Trophoblast cell (in vitro differentiated cells and primary cell): ENCODE measurements at regions not wholly inside any gene's neighbourhood (a gene's known extent, or its start where the extent isn't known, plus 50 kb on each side); places are given as distances from the start of the nearest gene placed in this dataset.

Experiments
- DNase-seq, 2 donors: peaks; one replicate each; pipeline ENCODE4 v3.0.0-alpha.2; 2016
- H2AFZ ChIP-seq: 2 replicates; pipeline ENCODE4 v1.6.1; 2013; ENCODE audit warnings: low read length, moderate library complexity, mild to moderate bottlenecking; ENCODE audit not compliant: insufficient read depth, poor library complexity
- H2AK5ac ChIP-seq: 2 replicates; pipeline ENCODE4 v1.6.1; 2013; ENCODE audit warnings: mild to moderate bottlenecking, low read length
- H2BK120ac ChIP-seq: 2 replicates; pipeline ENCODE4 v1.6.1; 2013; ENCODE audit warnings: low read length, mild to moderate bottlenecking, moderate library complexity; ENCODE audit not compliant: insufficient read depth, poor library complexity
- H2BK12ac ChIP-seq: 2 replicates; pipeline ENCODE4 v1.6.1; 2013; ENCODE audit warnings: mild to moderate bottlenecking, low read length, moderate library complexity
- H2BK5ac ChIP-seq: 2 replicates; pipeline ENCODE4 v1.6.1; 2013; ENCODE audit warnings: low read length, low read depth, moderate library complexity, mild to moderate bottlenecking; ENCODE audit not compliant: poor library complexity
- H3K14ac ChIP-seq: 2 replicates; pipeline ENCODE4 v1.6.1; 2013; ENCODE audit warnings: mild to moderate bottlenecking, low read length
- H3K18ac ChIP-seq: 2 replicates; pipeline ENCODE4 v1.6.1; 2013; ENCODE audit warnings: mild to moderate bottlenecking, low read length
- H3K23ac ChIP-seq: 2 replicates; pipeline ENCODE4 v1.6.1; 2013; ENCODE audit warnings: low read length
- H3K27ac ChIP-seq: 2 replicates; pipeline ENCODE4 v1.5.1; 2013; ENCODE audit warnings: low read depth, mild to moderate bottlenecking, inconsistent platforms, low read length, moderate library complexity
- H3K27me3 ChIP-seq: 2 replicates; pipeline ENCODE4 v1.6.1; 2013; ENCODE audit warnings: inconsistent platforms, mild to moderate bottlenecking, low read length, moderate library complexity; ENCODE audit not compliant: insufficient read depth
- H3K36me3 ChIP-seq, 2 experiments: 1 replicate in 1 of 2; 2 replicates in 1 of 2; pipeline ENCODE4 v1.6.1; 2013; ENCODE audit warnings: low read length in 2 of 2, mild to moderate bottlenecking in 2 of 2, moderate library complexity in 1 of 2; ENCODE audit not compliant: insufficient read depth in 2 of 2, control insufficient read depth in 1 of 2
- H3K4ac ChIP-seq: 2 replicates; pipeline ENCODE4 v1.6.1; 2013; ENCODE audit warnings: low read depth, mild to moderate bottlenecking, low read length, moderate library complexity
- H3K4me1 ChIP-seq, 2 experiments: 1 replicate in 1 of 2; 2 replicates in 1 of 2; pipeline ENCODE4 v1.6.1; 2013; ENCODE audit warnings: low read length in 2 of 2, mild to moderate bottlenecking in 2 of 2, moderate library complexity in 1 of 2; ENCODE audit not compliant: insufficient read depth in 2 of 2, control insufficient read depth in 1 of 2
- H3K4me2 ChIP-seq: 2 replicates; pipeline ENCODE4 v1.6.1; 2013; ENCODE audit warnings: inconsistent platforms, mild to moderate bottlenecking, low read length, moderate library complexity
- H3K4me3 ChIP-seq: 2 replicates; pipeline ENCODE4 v1.5.1; 2013; ENCODE audit warnings: mild to moderate bottlenecking, low read depth, low read length, inconsistent platforms
- H3K79me1 ChIP-seq: one replicate; pipeline ENCODE4 v1.6.1; 2013; ENCODE audit warnings: low read length
- H3K79me2 ChIP-seq: 2 replicates; pipeline ENCODE4 v1.6.1; 2013; ENCODE audit warnings: low read length, mild to moderate bottlenecking; ENCODE audit not compliant: control insufficient read depth, insufficient read depth, poor library complexity
- H3K9ac ChIP-seq: 2 replicates; pipeline ENCODE4 v1.6.1; 2013; ENCODE audit warnings: mild to moderate bottlenecking, low read length
- H3K9me3 ChIP-seq: 2 replicates; pipeline ENCODE4 v1.6.1; 2013; ENCODE audit warnings: low read depth, mild to moderate bottlenecking, control low read depth, inconsistent platforms, low read length; ENCODE audit not compliant: insufficient read depth
- H4K12ac ChIP-seq: 2 replicates; pipeline ENCODE4 v1.6.1; 2013; ENCODE audit warnings: low read depth, mild to moderate bottlenecking, low read length, moderate library complexity
- H4K8ac ChIP-seq: 2 replicates; pipeline ENCODE4 v1.6.1; 2013; ENCODE audit warnings: low read depth, mild to moderate bottlenecking, low read length, moderate library complexity
- H4K91ac ChIP-seq: one replicate; pipeline ENCODE4 v1.6.1; 2013; ENCODE audit warnings: low read depth, mild to moderate bottlenecking, low read length, moderate library complexity
- WGBS: extraction: QIAGEN DNeasy Blood & Tissue Kit; methylation state at CpG from one replicate; pipeline ENCODE4 v1.1.7; 2013; ENCODE audit warnings: missing lambda C conversion rate; ENCODE audit not compliant: insufficient read length, insufficient coverage; ENCODE audit errors: extremely low coverage; 5-methylcytosine and 5-hydroxymethylcytosine counted together

GRCh38 chr16:58906981-58907715 lies 173.0 kb upstream of the GOT2 start:
- no peak overlapping the region for H3K23ac ChIP-seq

GRCh38 chr16:58904291-58904690 lies 170.2 kb upstream of the GOT2 start:
- Histone ChIP-seq H3K23ac (no peak overlapping the region), H3K4me1 (no peaks in the 10 kb centered on the region), H3K27ac (no peak overlapping the region), H3K9ac (no peak overlapping the region), H2BK5ac (no peak overlapping the region), H3K4me3 (no peak overlapping the region), H3K27me3 (no peaks in the 10 kb centered on the region), H3K36me3 (no peaks in the 10 kb centered on the region), H3K79me1 (no peaks in the 10 kb centered on the region), H3K4me2 (no peak overlapping the region), H3K18ac (no peak overlapping the region), H2BK120ac (no peak overlapping the region), H3K79me2 (no peaks in the 10 kb centered on the region), H2AK5ac (no peak overlapping the region), H4K8ac (no peak overlapping the region), H2BK12ac (no peak overlapping the region), H2AFZ (no peak overlapping the region), H4K91ac (no peak overlapping the region), H3K4ac (no peak overlapping the region), H3K14ac (no peak overlapping the region), H3K9me3 (no peaks in the 10 kb centered on the region), H4K12ac (no peak overlapping the region)
- no peak for DNase-seq
- WGBS: no CpG with 5 or more reads among the region's 4 CpGs

More at GRCh38 chr16:58906981-58907715, 173.0 kb upstream of the GOT2 start:
- H3K79me1 ChIP-seq: no peaks in the 10 kb centered on the region
- no peak overlapping the region for H3K9ac ChIP-seq
- no peaks in the 10 kb centered on the region for H3K9me3 ChIP-seq
- no peak overlapping the region for H3K4me2 ChIP-seq
- no peak overlapping the region for H4K12ac ChIP-seq
- no peak overlapping the region for H3K18ac ChIP-seq
- no peak overlapping the region for H3K14ac ChIP-seq
- H2AFZ ChIP-seq: no peak overlapping the region
- no peak overlapping the region for H4K91ac ChIP-seq
- no peak overlapping the region for H2BK12ac ChIP-seq
- no peak overlapping the region for H3K4ac ChIP-seq
- H3K36me3 ChIP-seq: no peaks in the 10 kb centered on the region
- no peak overlapping the region for H2BK5ac ChIP-seq
- no peak overlapping the region for H3K27ac ChIP-seq
- no peak overlapping the region for H3K4me3 ChIP-seq
- no peak overlapping the region for H4K8ac ChIP-seq
- H3K79me2 ChIP-seq: no peaks in the 10 kb centered on the region
- H3K4me1 ChIP-seq: no peaks in the 10 kb centered on the region
- no peak for DNase-seq
- H2AK5ac ChIP-seq: no peak overlapping the region
- WGBS: no CpG with 5 or more reads among the region's 8 CpGs
- H2BK120ac ChIP-seq: no peak overlapping the region
- H3K27me3 ChIP-seq: no peaks in the 10 kb centered on the region

DNA sequence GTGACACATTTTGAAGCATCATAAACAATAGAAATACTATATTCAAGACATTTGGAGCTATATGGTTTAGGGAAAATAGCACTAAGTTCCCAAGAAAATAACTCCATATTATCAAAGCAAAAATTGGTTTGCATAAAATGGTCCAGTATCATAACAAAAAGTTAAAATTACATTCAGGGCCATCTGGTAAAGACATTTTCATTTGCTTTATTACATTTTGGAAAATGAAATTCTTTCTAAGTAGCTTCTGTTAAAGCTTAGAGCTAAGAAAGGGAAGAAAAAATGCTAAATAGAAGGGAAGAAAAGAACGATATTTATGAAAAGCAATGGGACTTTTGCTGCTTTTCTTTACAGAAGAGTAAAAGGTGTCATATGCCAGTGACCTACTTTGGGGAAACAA lies 155.4 kb upstream of the GOT2 start:
- H4K12ac ChIP-seq: no peak overlapping the region
- peaks cover 2% of the 10 kb centered on the region for H3K9me3 ChIP-seq
- H3K23ac ChIP-seq: no peak overlapping the region

DNA sequence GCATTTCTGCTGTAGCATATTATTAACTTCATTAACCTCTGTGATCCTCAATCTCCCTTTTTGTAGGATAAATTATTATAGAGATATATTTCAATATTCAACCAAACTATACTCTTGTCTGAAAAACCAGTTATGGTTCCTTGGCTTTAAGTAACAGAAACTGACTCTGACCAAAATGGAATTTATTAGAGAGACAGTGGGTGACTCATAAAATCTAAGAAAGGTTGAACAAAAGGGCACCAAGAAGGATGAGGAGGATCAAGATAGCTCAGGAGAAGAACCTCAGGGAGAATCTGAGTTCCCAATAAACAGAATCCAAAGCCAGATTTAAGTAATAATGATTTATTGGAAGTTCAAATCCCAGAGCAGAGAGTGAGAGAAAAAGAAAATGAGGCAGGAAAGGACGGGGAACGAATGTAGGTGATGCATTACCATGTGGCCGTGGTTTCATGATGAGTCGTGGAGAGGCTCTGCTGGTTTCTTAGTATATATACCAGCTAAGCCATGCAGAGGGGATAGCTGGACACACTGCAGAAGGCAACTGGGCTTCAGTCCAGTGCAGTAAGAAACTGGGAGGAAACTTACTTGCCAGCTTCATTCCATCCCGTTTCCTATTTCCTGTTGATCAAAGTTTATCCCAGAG lies 151.5 kb upstream of the GOT2 start:
- no peak overlapping the region for H3K14ac ChIP-seq
- H2BK5ac ChIP-seq: no peak overlapping the region
- no peak for DNase-seq
- H3K18ac ChIP-seq: no peak overlapping the region
- no peak overlapping the region for H4K12ac ChIP-seq
- no peak overlapping the region for H3K4me3 ChIP-seq
- H2BK120ac ChIP-seq: no peak overlapping the region
- no peaks in the 10 kb centered on the region for H3K36me3 ChIP-seq
- H3K79me2 ChIP-seq: no peaks in the 10 kb centered on the region
- no peak overlapping the region for H2AK5ac ChIP-seq
- no peaks in the 10 kb centered on the region for H3K79me1 ChIP-seq
- no peaks in the 10 kb centered on the region for H3K4me1 ChIP-seq
- no peak overlapping the region for H3K23ac ChIP-seq
- H3K4me2 ChIP-seq: no peak overlapping the region
- H2AFZ ChIP-seq: no peak overlapping the region
- no peak overlapping the region for H4K91ac ChIP-seq
- no peak overlapping the region for H3K4ac ChIP-seq
- no peak overlapping the region for H3K9ac ChIP-seq
- no peaks in the 10 kb centered on the region for H3K9me3 ChIP-seq
- no peak overlapping the region for H4K8ac ChIP-seq
- no peaks in the 10 kb centered on the region for H3K27me3 ChIP-seq
- WGBS: no CpG with 5 or more reads among the region's 5 CpGs
- no peak overlapping the region for H3K27ac ChIP-seq
- H2BK12ac ChIP-seq: no peak overlapping the region

More for the DNA sequence above, 155.4 kb upstream of the GOT2 start:
- DNase-seq: no peak
- Histone ChIP-seq H3K9ac (no peak overlapping the region), H3K27me3 (no peaks in the 10 kb centered on the region), H2AFZ (no peak overlapping the region), H2AK5ac (no peak overlapping the region), H2BK120ac (no peak overlapping the region), H3K4me1 (no peaks in the 10 kb centered on the region), H2BK12ac (no peak overlapping the region), H4K91ac (no peak overlapping the region), H3K27ac (no peak overlapping the region), H4K8ac (no peak overlapping the region), H3K4me2 (no peak overlapping the region), H3K36me3 (no peaks in the 10 kb centered on the region), H3K18ac (no peak overlapping the region), H3K4ac (no peak overlapping the region), H3K14ac (no peak overlapping the region), H2BK5ac (no peak overlapping the region), H3K79me1 (no peaks in the 10 kb centered on the region), H3K79me2 (no peaks in the 10 kb centered on the region), H3K4me3 (no peak overlapping the region)
- WGBS: no CpG with 5 or more reads among the region's 1 CpG
